ENCODE measurements at regions not wholly inside any gene's neighbourhood (a gene's known extent, or its start where the extent isn't known, plus 50 kb on each side); places are given as distances from the start of the nearest gene placed in this dataset.
"Not testable (repeated sequence)": the region's sequence is repeated elsewhere in the genome, so short reads cannot be mapped to it uniquely, and the experiment has no call there.

DNA sequence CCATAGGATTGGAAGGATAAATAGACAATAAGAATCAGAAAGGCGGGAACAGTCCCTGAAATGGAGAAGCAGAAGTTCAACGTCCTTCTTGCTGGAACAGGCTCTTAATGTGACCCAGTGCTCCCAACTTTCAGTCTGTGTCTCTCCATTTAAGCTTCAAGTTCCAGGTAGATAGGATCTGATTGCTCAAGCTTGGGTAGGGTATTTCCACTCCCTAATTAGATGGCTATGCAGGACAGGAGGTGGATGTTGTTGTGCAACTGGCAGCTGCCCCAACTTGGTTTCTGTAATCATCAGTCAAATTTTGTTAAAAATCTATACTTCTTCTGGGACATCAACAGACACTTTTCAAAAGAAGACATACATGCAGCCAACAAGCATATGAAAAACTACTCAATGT is 266.2 kb downstream of the C12orf75 start:
- DNase-seq, result no peak

GRCh38 chr12:105598031-105598430 is 267.5 kb downstream of the C12orf75 start:
- DNase-seq, result no peak

DNA sequence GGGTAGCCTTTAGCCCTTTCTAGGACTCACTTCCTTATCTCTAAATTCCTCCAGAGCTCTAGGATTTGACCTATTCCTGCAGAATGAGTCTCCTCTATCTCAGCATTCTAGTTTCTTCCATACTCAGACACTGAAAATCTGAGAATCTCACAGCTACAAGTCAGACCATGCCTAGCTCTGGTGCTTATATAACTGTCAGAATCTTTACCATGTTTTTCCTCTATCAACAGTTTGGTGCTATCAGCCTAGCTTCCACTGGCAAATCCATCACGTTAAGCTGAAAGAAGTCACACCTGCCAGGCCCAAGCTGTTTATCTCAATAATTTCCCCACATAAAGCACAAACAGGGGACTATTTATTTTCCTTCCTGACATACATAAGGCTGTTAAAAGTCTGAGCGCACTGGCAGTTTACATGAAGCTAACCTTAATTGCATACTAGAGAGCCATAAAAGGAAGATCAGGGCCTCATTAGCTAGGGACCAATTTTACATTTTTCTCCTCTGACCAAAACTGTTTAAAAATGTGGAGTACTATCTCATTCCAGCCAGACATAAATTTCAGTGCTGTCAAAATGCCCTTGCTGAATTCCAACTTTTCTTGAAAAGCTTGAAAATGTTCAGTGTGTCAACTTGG is 270.5 kb downstream of the C12orf75 start:
- DNase-seq, result no peak

DNA sequence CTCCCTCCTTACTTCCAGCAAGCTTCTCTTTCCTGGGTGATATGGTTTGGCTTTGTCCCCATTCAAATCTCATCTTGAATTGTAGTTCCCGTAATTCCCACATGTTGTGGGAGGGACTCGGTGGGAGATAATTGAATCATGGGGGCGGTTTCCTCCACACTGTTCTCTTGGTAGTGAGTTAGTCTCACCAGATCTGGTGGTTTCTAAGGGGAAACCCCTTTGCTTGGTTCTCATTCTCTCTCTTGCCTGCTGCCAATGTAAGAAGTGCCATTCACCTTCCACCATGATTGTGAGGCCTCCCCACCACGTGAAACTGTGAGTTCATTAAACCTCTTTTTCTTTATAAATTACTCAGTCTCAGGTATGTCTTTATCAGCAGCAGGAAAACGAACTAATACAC is 271.8 kb downstream of the C12orf75 start:
- not testable (repeated sequence) for DNase-seq

GRCh38 chr12:105604281-105604680 is 273.8 kb downstream of the C12orf75 start:
- DNase-seq, result not testable (repeated sequence)

GRCh38 chr12:105606613-105607012 is 276.1 kb downstream of the C12orf75 start:
- not testable (repeated sequence) for DNase-seq

DNA sequence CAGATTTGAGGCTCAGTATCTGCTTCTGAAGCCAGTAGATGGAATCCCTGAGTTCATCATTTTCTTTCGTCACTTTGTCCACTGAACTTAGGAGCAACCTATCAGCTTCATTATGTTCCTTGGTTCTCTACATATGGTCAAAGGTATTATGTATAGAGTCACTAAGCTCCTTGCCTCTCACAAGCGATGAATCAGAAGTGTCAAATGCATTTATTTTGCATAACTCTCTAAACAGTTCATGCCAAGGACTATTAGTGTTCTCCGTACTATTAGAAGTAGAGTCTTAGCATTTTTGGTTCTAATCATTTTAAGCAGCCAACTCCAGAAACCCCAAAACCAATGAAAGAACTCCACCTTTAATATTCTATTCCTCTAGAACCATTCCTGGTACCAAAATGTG is 278.5 kb downstream of the C12orf75 start:
- DNase-seq, result not testable (repeated sequence)

DNA sequence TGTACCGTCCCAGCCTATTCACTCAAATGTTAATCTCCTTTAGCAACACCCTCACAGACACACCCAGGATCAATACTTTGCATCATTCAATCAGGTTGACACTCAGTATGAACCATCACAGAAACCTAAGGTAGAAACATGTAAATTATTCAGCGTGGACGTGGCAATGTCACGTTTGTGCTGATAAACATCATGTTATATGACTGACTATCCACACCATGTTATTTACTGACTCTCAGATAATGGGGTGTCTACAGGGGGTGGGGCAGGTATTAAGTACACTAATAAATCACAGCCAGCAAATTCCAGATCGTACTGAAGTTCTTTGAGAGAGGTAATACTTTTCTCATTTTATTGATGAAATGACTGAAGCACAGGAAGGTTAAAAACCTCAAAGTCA is 280.0 kb downstream of the C12orf75 start:
- no peak for DNase-seq

GRCh38 chr12:105611340-105611739 is 280.8 kb downstream of the C12orf75 start:
- DNase-seq, result no peak

GRCh38 chr12:105613269-105613668 is 282.8 kb downstream of the C12orf75 start:
- no peak for DNase-seq

GRCh38 chr12:105613887-105614286 is 283.4 kb downstream of the C12orf75 start:
- no peak for DNase-seq

DNA sequence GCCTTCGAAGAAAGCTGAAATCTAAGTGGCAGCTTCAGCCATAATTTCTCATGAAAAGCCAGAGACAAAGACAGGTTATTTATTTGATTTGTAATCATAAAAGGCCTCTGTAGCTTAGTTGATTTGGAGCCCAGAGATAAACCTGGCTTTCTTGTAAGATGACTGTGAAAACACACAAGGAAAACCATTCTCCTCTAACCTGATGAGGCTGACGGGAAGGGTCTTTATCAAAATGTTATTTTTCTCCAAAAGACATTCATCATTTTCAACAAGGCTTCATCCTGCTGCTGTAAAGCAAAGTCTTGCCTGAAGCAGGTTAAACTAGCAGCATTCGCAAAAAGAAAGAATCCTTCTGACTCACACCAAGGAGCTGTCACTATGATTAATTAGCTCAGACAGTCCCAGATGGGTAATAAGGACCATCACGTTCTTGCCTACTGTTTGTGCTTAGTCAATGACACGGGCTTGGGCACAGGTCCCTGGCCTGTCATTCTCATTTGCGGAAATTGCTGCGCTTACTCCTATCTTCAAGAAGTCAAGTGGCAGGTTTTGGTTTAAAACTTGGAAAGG is 286.6 kb downstream of the C12orf75 start:
- DNase-seq, result no peak

DNA sequence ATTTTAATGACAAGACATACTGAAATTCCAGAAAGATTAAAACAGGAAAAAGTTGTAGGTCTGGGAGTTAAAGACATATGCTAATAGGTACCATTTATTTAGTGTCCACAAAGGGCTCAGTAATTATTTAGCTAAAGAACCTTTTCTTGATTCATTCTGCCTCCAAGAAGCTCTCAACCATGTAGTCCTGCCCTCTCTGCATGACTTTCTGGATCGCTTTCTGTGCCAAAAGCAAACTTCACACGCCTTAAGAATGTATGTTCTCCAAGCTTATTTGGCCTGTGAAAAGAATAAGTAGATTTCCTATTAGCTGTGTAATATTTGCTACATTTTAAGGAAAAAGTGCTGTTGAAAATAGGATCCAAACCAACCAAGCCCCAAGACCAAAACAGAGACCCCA is 291.7 kb downstream of the C12orf75 start:
- no peak for DNase-seq

DNA sequence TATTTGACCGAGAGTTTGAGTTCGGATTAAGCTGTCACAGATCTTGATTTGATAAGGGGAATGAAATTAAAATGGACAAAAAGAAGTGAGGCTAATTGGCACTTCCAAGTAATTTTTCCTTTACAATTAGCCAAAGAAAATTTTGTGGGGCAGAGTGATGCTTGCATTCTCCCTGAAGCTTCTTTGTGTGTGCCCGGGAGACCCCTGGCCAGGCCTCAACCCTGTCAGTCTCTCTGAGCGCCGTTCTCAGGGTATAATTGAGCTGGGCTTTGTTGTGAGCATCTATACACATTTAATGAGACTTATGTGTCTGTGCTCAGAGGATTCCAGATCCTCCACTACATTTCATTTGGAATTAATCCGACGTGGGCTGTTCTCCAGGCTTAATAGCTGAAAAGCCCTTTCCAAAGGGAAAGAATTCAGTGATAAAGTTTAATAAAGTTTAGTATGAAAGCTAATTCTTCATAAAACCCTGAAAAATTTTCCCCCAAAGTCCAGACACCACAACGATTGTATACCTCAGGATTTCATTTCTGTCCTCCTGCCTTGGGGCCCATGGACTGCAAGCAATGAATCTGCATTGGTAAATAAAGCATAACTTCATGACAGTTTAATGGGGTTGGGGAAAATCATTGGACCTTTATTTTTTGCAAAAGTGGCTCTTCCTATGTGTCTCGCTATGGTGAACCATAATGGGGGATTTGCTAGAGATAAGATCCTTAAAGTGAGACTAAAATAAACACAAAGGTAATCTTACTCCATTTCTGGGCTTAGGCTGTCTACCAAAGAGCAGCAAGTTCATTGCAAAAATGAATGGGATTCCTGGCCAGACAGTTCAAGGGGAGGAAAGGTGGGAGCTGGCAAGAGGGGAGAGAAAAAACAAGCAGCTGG is 292.6 kb downstream of the C12orf75 start:
- DNase-seq, result no peak

DNA sequence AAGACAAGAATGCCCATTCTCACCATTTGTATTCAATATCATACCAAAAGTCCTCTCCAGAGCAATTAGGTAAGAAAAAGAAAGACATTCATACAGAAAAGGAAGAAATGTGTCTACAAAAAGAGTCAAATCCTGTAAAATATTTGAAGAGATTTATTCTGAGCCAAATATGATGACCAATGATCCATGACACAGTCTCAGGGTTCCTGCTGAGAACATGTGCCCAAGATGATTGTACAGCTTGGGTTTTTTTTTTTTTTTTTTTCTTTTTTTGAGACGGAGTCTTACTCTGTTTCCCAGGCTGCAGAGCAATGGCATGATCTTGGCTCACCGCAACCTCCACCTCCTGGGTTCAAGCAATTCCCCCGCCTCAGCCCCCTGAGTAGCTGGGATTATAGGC is 296.2 kb downstream of the C12orf75 start:
- DNase-seq, result no peak

DNA sequence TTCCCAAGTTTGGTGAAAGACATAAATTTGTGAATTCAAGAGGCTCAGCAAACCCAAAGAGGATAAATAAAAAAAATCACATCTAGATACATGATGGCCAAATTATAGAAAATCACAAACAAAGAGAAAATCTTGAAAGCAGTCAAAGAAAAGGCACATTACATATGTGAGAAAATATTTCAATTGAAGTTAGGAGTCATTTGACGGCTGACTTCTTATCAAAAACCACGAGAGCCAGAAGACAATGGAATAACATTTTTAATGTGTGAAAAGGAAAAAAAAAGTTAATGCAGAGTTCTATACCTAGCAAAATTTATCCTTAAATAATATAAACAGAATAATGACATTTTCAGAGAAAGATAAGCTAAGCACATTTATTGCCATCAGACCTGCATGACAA is 307.0 kb downstream of the C12orf75 start:
- no peak for DNase-seq

DNA sequence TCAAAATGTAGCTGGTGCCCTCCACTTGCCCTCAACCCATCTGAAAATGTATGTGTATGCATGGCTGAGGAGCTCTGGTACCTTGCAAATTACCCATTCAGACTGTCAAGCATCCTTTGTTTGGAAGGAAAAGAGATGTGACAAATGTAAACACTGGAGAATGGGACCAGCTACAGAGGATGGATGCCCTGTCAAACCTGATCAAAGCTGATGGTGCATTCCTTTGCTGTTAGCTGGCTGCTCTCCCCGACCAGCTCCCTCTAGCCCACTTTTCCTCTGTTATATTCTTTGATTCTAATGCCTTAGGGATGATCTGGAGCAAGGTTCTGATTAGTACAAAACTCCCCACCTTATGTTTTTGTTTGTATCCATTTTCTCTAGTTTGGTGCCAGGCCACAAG is 310.3 kb downstream of the C12orf75 start:
- no peak for DNase-seq

DNA sequence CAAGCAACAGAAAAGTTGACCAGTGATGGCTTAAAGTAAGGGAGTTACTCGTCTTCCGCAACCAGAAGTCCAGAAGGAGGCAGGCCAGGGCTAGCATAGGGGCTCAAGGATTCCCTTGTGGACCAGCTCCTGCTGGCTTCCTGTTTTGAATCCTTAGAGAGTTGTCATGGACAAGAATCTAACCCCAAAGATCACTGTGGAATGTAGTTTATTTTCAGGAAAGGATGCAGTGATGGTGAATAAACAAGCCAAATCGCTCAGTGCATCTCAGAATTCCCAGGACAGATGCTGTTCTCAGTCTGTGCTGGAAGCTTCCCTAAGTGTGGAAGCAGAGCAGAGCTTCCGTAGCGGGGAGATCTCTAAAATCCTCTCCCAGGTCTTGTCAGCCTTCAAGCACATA is 311.3 kb downstream of the C12orf75 start:
- DNase-seq, result no peak

DNA sequence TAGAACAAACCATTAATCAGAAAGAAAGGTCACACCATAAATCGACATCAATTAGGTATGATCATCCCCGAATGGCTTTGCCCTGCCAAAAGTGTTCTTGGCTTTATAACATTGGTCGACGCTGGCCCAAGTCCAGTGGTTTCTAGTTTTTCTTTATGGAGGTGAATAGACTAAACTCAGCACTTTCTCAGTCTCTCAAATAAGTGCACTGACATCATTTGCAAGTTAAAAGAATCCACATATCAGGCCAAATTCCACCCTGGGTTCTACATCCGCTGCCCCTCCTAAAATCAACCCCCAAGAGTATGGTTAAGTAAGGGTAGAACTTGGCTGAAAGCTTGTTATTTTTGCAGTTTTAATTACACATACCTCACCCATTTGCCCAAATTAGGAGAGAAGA is 314.3 kb downstream of the C12orf75 start:
- DNase-seq, result no peak

DNA sequence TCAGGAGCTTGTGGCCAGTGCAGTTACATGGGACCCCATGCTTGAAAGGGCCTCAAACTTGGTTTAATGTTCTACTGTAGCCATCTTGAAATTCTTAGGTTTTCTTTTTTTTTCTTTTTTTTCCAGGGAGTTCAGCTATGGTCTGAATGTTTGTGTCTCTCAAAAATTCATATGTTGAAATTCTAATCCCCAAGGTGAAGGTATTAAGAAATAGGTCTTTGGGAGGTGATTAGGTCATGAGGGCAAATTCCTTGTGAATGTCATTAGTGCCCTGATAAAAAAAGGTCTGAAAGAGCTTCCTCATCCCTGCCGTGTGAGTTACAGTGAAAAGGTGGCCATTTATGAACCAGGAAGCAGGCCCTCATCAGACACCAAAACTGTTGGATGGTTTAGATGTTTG is 324.1 kb downstream of the C12orf75 start:
- no peak for DNase-seq

- no peak for DNase-seq
These were observed 327.9 kb downstream of the C12orf75 start for GRCh38 chr12:105658389-105658788.

- no peak for DNase-seq
These were observed 329.0 kb downstream of the C12orf75 start for GRCh38 chr12:105659355-105660075.

- not testable (repeated sequence) for DNase-seq
These were observed 334.3 kb downstream of the C12orf75 start for GRCh38 chr12:105664765-105665164.

Data from hematopoietic multipotent progenitor cell treated with erythropoietin and hydrocortisone succinate and interleukin-3 and kit ligand, for 8 days (in vitro differentiated cells).